GM13977 (cell line): ENCODE measurements at regions not wholly inside any gene's neighbourhood (a gene's known extent, or its start where the extent isn't known, plus 50 kb on each side); places are given as distances from the start of the nearest gene placed in this dataset.

Source experiments
- DNase-seq: peaks from one replicate; pipeline ENCODE4 v3.0.0; 2012; ENCODE audit warnings: low spot score
- in situ Hi-C: fragments of 300-500 bp; cut with MboI; formaldehyde crosslinking; loops from one replicate; pipeline ENCODE4 v1.12.0; 2022; ENCODE audit warnings: low sequenced_read_pairs, low pct_unique_long_range_greater_than_20kb, mixed read lengths, inconsistent platforms; ENCODE audit not compliant: unreplicated experiment
- TF ChIP-seq, protein P1 (sequence below): IDR thresholded peaks from 2 replicates; pipeline ENCODE4 v1.5.1; 2012; ENCODE audit warnings: mild to moderate bottlenecking, control low read depth; ENCODE audit not compliant: insufficient read depth; ENCODE audit errors: extremely low read depth, missing control alignments

DNA sequence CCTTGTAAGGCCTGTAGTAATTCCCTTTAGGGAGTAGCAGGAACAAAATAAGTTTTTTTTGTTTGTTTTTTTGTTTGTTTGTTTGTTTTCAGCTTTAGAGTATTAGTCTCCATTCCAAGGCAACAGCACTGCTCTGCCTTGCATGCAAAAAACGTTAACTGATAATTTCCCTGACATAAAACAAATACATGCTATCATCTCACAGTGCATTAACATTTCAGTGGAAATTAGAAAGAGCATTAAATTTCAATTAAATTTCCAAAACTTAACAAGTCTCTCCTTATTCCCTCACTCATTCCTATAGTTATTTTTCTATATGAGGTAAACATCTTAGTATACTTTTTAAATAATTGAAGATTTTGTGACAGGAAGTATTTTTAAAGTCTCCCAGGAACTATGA, 378.4 kb upstream of the PCDH7 start:
- TF ChIP-seq, protein P1, sequence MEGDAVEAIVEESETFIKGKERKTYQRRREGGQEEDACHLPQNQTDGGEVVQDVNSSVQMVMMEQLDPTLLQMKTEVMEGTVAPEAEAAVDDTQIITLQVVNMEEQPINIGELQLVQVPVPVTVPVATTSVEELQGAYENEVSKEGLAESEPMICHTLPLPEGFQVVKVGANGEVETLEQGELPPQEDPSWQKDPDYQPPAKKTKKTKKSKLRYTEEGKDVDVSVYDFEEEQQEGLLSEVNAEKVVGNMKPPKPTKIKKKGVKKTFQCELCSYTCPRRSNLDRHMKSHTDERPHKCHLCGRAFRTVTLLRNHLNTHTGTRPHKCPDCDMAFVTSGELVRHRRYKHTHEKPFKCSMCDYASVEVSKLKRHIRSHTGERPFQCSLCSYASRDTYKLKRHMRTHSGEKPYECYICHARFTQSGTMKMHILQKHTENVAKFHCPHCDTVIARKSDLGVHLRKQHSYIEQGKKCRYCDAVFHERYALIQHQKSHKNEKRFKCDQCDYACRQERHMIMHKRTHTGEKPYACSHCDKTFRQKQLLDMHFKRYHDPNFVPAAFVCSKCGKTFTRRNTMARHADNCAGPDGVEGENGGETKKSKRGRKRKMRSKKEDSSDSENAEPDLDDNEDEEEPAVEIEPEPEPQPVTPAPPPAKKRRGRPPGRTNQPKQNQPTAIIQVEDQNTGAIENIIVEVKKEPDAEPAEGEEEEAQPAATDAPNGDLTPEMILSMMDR: no peak
- no peak for DNase-seq
- in situ Hi-C loops: no loop called here

DNA sequence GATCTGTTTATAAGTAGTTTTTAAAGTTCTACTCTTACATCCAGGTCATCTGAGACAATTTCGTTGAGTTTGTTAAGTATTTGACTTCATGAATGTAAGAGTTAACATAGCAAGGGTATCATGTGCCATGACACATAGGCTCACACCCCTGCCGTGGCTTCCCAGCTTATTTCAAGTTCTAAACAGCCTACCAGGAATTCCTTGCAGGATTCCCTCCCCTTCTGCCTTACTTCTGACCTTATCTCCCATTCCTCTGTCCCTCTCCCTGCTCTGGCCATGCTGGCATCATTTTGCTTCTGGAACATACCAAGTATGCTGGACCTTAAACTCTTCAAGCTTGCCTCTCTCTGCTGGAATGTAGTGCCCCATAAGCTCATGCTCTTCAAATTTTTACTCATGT, 369.9 kb upstream of the PCDH7 start:
- DNase-seq: no peak
- TF ChIP-seq, protein P1: no peak
- in situ Hi-C loops: no loop called here

DNA sequence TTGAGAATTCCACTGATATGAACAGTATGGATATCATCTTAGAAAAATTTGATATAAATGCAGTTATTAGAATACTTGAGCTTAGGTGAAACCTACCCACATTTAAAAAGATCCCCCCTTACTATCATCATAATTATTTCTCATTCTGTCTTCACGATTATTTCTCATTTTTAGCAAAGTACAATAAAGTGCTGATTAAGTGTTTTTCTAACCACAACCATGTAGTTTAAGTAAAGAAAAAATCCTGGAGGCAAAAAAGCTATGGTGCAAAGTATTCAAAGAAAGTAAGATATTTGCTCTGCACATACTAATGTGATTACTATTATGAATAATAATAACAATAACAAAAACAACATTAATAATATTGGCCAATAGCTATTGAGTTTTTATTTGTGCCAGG, 365.6 kb upstream of the PCDH7 start:
- DNase-seq: no peak
- TF ChIP-seq, protein P1: no peak
- in situ Hi-C loops: no loop called here

DNA sequence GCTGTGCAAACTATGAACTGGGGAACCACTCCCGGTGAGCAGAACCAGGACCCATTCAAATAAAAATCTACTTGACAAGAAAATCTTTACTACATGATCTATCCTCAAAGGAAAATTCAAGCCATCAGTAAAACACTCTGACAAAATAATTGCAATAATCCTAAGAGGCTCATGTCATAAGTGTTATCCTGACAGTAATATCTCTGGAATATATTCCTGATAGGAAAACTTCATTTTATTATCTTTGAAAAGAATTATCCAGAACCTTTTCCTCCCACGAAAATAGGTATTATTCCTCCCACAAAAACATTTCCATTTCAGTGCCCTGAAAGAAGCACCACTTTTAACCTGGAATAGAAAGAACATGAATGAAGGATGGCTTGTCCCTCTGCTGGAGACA, 357.7 kb upstream of the PCDH7 start:
- TF ChIP-seq, protein P1: no peak
- in situ Hi-C loops: no loop called here
- DNase-seq: no peak

DNA sequence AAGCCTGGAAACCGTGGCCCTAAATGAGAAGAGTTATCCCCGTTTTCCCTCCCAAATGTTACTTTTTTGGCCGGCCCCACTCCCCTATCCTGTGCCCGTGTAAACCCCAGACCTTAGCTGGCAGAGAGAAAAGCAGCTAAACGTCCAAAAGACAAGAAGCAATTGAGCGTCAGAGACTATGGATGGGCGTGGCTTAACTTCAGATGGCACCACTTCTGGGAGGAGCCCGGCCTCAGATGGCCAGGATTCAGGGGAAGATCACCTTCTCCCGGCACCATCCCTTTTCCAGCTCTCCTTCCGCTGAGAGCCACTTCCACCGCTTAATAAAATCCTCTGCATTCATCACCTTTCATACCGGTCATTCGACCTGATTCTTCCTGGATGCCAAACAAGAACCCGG, 350.1 kb upstream of the PCDH7 start:
- no peak for DNase-seq
- in situ Hi-C loops: no loop called here
- TF ChIP-seq, protein P1: no peak

DNA sequence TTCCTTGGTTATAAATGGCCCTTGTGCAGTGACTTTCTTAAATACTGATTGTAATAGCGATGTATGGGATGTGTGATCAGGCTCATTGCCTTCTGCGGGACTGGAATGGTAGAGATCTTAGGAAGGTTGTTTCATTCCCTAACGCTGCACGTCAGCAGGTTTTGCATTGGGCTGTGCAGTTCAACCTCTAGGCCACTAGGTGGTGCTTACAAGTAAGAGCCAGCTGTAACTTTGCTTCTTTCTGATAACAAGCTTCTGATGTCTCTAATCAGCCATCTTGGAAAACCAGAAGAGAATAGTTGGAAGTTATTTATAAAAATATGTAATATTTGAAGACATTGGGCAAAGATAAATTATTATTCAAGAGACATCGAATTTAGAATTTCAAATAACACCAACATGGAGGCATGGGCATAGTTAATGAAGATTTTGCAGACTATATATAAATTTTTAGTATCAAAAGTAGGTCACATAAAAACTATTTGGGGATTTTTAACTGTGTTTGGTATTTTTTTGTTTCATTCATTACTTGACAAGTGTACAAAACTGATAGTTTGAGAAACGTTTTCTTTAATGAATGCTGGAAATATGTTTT, 339.7 kb upstream of the PCDH7 start:
- DNase-seq: peak; percentile 32
- in situ Hi-C loops: no loop called here
- TF ChIP-seq, protein P1: peak; percentile 84

DNA sequence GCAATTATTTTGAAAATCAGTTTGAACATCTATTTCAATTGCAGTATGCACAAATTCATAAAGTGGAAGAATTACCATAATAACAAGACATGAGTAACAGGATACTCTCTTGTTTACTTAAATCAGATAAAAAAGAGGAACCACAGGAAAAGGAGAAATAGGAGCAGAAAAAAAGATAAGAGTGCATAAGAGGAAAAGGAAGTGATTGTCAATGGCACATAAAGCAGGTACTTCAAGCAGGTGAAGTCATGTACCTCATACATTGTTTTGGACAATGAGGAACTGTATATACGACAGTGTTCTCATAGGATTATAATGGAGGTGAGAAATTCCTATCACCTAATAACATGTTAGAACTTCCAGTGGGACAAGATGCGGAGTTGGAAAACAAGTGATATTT, 334.5 kb upstream of the PCDH7 start:
- DNase-seq: no peak
- TF ChIP-seq, protein P1: no peak
- in situ Hi-C loops: no loop called here
